Osteoblast (primary cell): ENCODE measurements at regions not wholly inside any gene's neighbourhood (a gene's known extent, or its start where the extent isn't known, plus 50 kb on each side); places are given as distances from the start of the nearest gene placed in this dataset.
"Not testable (repeated sequence)": the region's sequence is repeated elsewhere in the genome, so short reads cannot be mapped to it uniquely, and the experiment has no call there.

Source experiments
- DNase-seq: peaks from one replicate; pipeline ENCODE4 v3.0.0; 2011; ENCODE audit warnings: low spot score, mixed read lengths; ENCODE audit not compliant: insufficient read length; ENCODE audit errors: missing footprints
- H2AFZ ChIP-seq: 2 replicates; pipeline ENCODE4 v1.6.0; 2011; ENCODE audit warnings: mild to moderate bottlenecking, low read length
- H3K27ac ChIP-seq: 2 replicates; pipeline ENCODE4 v1.5.1; 2011; ENCODE audit warnings: mild to moderate bottlenecking, low read depth, low read length, moderate library complexity
- H3K27me3 ChIP-seq: 2 replicates; pipeline ENCODE4 v1.6.0; 2012; ENCODE audit warnings: mild to moderate bottlenecking, control low read depth, inconsistent platforms, low read length, moderate library complexity; ENCODE audit not compliant: insufficient read depth
- H3K36me3 ChIP-seq: 2 replicates; pipeline ENCODE4 v1.5.1; 2011; ENCODE audit warnings: mild to moderate bottlenecking, low read length, control low read depth, moderate library complexity; ENCODE audit not compliant: insufficient read depth
- H3K4me1 ChIP-seq: 2 replicates; pipeline ENCODE4 v1.5.1; 2011; ENCODE audit warnings: mild to moderate bottlenecking, low read length, control low read depth, moderate library complexity; ENCODE audit not compliant: insufficient read depth
- H3K4me2 ChIP-seq: 2 replicates; pipeline ENCODE4 v1.6.0; 2011; ENCODE audit warnings: mild to moderate bottlenecking, low read length; ENCODE audit not compliant: insufficient read depth
- H3K4me3 ChIP-seq: fragments of 200-600 bp; sonication (generic); 3 replicates; pipeline ENCODE4 v1.5.1; 2012; ENCODE audit warnings: mild to moderate bottlenecking, low read length, inconsistent platforms; ENCODE audit not compliant: insufficient read depth
- H3K79me2 ChIP-seq: 2 replicates; pipeline ENCODE4 v1.6.0; 2012; ENCODE audit warnings: mild to moderate bottlenecking, low read length, control low read depth, inconsistent platforms; ENCODE audit not compliant: insufficient read depth
- H3K9me3 ChIP-seq: 2 replicates; pipeline ENCODE4 v1.5.1; 2011; ENCODE audit warnings: low read depth, low read length, control low read depth
- H4K20me1 ChIP-seq: 2 replicates; pipeline ENCODE4 v1.6.0; 2012; ENCODE audit warnings: mild to moderate bottlenecking, low read length, control low read depth; ENCODE audit not compliant: insufficient read depth
- TF ChIP-seq, protein P1 (sequence below): IDR thresholded peaks from 2 replicates; pipeline ENCODE4 v1.5.1; 2011; ENCODE audit warnings: mild to moderate bottlenecking, low read depth, low read length, moderate library complexity; ENCODE audit errors: extremely low read depth

DNA sequence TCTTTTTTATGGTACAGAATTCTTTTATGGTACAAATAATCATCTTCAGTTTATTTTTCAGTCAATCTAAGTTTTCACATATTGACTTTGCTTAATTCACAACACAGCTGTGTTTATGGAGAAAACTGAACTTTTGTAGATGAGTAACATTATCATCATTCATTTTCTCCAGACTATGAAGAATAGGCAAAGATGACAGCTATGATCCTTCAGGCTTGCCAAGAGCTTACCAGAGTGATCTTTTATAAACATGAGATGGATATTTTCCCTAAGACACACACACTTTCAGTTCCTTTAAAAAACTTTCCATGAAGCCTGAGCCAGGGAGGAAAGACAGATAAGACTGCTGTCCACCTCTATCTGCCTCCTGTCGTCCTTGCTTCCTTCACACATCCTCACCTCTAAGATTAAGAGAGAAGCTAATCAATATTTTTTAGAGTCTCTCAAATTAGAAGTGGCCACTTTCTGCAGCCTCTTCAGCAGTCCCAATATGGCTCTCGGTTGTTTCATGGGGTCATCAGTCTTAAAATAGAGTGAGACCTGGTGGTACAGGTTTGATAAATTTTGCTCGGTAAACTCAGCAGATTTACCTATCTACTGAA, 108.1 kb upstream of the SLC27A6 start:
- TF ChIP-seq, protein P1, sequence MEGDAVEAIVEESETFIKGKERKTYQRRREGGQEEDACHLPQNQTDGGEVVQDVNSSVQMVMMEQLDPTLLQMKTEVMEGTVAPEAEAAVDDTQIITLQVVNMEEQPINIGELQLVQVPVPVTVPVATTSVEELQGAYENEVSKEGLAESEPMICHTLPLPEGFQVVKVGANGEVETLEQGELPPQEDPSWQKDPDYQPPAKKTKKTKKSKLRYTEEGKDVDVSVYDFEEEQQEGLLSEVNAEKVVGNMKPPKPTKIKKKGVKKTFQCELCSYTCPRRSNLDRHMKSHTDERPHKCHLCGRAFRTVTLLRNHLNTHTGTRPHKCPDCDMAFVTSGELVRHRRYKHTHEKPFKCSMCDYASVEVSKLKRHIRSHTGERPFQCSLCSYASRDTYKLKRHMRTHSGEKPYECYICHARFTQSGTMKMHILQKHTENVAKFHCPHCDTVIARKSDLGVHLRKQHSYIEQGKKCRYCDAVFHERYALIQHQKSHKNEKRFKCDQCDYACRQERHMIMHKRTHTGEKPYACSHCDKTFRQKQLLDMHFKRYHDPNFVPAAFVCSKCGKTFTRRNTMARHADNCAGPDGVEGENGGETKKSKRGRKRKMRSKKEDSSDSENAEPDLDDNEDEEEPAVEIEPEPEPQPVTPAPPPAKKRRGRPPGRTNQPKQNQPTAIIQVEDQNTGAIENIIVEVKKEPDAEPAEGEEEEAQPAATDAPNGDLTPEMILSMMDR = no peak
- DNase-seq = no peak
- H3K4me2 ChIP-seq = no peak overlapping the region
- no peaks in the 10 kb centered on the region for H3K27me3 ChIP-seq
- no peaks in the 10 kb centered on the region for H3K79me2 ChIP-seq
- no peak overlapping the region for H3K27ac ChIP-seq
- no peak overlapping the region for H2AFZ ChIP-seq
- H3K36me3 ChIP-seq = no peaks in the 10 kb centered on the region
- no peaks in the 10 kb centered on the region for H4K20me1 ChIP-seq
- H3K9me3 ChIP-seq = no peaks in the 10 kb centered on the region
- no peak overlapping the region for H3K4me3 ChIP-seq
- H3K4me1 ChIP-seq = no peaks in the 10 kb centered on the region

DNA sequence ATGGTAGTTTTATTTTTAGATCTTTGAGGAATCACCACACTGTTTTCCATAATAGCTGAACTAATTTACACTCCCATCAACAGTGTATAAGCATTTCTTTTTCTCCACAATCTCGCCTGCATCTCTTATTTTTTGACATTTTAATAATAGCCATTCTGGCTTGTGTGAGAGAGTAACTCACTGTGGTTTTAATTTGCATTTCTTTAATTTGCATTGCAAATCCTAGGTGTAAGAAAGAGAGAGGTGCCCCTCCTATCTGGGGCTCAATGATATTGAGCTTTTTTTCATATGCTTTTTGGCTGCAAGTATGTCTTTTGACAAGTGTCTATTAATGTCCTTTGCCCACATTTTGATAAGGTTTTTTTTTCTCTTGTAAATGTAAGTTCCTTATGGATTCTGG, 106.3 kb upstream of the SLC27A6 start:
- no peaks in the 10 kb centered on the region for H3K9me3 ChIP-seq
- H3K27ac ChIP-seq = no peak overlapping the region
- no peaks in the 10 kb centered on the region for H3K79me2 ChIP-seq
- no peaks in the 10 kb centered on the region for H3K27me3 ChIP-seq
- no peaks in the 10 kb centered on the region for H4K20me1 ChIP-seq
- TF ChIP-seq, protein P1 = no peak
- H3K4me2 ChIP-seq = no peak overlapping the region
- H3K4me1 ChIP-seq = no peaks in the 10 kb centered on the region
- no peak overlapping the region for H3K4me3 ChIP-seq
- no peaks in the 10 kb centered on the region for H3K36me3 ChIP-seq
- DNase-seq = no peak
- H2AFZ ChIP-seq = no peak overlapping the region

DNA sequence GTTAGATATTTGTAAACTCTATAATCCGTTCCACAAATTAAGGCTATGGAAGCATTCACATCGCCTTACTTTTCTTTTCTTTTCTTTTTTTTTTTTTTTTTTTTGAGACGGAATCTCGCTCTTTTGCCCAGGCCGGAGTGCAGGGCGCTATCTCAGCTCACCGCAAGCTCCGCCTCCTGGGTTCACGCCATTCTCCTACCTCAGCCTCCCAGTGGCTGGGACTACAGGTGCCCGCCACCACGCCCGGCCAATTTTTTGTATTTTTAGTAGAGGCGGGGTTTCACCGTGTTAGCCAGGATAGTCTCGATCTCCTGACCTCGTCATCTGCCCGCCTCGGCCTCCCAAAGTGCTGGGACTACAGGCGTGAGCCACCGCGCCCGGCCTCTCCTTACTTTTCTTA, 104.1 kb upstream of the SLC27A6 start:
- H3K9me3 ChIP-seq = not testable (repeated sequence)

DNA sequence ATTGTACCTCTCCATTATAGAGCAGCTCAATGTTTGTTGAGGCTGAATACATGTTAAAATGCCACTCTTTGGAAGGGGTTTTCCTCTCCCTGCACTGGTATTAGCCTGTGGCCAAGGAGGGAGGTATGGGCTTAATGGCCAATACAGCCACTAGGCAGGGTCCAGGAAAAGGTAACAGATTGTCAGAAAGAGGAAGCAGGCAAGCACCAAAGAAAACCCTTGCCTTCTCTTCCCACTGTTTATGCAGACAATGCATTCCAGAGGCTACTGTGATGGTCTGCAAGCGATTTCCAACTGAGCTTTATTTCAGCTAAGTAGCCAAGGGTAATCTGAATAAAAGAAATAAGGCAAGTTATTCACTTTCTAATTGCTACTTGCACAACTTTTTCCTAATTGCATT, 95.3 kb upstream of the SLC27A6 start:
- Histone ChIP-seq H3K27ac (no peak overlapping the region), H2AFZ (no peak overlapping the region), H3K36me3 (no peaks in the 10 kb centered on the region), H4K20me1 (no peaks in the 10 kb centered on the region), H3K4me1 (no peaks in the 10 kb centered on the region), H3K4me3 (no peak overlapping the region), H3K9me3 (no peaks in the 10 kb centered on the region), H3K27me3 (no peaks in the 10 kb centered on the region), H3K4me2 (no peak overlapping the region), H3K79me2 (no peaks in the 10 kb centered on the region)
- TF ChIP-seq, protein P1 = no peak
- no peak for DNase-seq

More for the DNA sequence above, 104.1 kb upstream of the SLC27A6 start:
- not testable (repeated sequence) for H3K4me2 ChIP-seq, H3K27me3 ChIP-seq, H3K36me3 ChIP-seq, H4K20me1 ChIP-seq, DNase-seq, H3K4me1 ChIP-seq, H3K79me2 ChIP-seq, H2AFZ ChIP-seq, H3K4me3 ChIP-seq, H3K27ac ChIP-seq
